Left colon (tissue), 2 donors: ENCODE measurements at regions not wholly inside any gene's neighbourhood (a gene's known extent, or its start where the extent isn't known, plus 50 kb on each side); places are given as distances from the start of the nearest gene placed in this dataset.

Source experiments
- ATAC-seq: fragments of 200-7000 bp; cut with Tn5 transposase; one replicate; pipeline ENCODE4 v1.9.1; 2020; ENCODE audit warnings: mild to moderate bottlenecking, moderate library complexity
- DNase-seq, 2 donors: peaks; one replicate each; pipeline ENCODE4 v3.0.0-alpha.2; 2020
- intact Hi-C, 2 donors: fragments of 100-400 bp; cut with DNase I in 1 of 2; cut with micrococcal nuclease in 1 of 2; formaldehyde crosslinking; loops; one replicate each; pipeline versions ENCODE4 v1.11.2 to v1.14.0; 2022; cut with DNase I, micrococcal nuclease
- donor health status: DM: no; HTN: no; CAD: no.
- donor health status: DM: yes; HTN: yes; CAD: no.

GRCh38 chr11:95506777-95507176 is 275.8 kb upstream of the SESN3 start:
- ATAC-seq (no peak), DNase-seq (no peak)
- intact Hi-C loops = no loop called here

DNA sequence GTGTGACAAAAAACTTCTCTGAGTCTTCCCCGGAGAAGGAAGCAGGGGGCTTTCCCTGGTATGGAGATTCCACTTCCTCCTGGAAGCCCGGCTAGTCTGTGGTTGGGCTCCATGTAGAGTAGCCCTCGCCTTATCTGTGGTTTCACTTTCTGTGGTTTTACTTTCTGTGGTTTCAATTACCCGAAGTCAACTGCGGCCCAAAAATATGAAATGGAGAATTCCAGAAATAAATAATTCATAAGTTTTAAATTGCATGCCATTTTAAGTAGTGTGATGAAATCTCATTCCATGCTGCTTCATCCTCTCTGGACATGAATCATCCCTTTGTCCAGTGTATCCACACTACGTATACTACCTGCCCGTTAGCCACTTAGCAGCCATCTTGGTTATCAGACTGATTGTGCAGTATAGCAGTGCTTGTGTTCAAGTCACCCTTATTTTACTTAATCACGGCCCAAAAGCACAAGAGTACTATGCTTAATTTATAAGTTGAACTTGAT is 275.0 kb upstream of the SESN3 start:
- DNase-seq = no peak
- intact Hi-C loops = no loop called here
- ATAC-seq = no peak

DNA sequence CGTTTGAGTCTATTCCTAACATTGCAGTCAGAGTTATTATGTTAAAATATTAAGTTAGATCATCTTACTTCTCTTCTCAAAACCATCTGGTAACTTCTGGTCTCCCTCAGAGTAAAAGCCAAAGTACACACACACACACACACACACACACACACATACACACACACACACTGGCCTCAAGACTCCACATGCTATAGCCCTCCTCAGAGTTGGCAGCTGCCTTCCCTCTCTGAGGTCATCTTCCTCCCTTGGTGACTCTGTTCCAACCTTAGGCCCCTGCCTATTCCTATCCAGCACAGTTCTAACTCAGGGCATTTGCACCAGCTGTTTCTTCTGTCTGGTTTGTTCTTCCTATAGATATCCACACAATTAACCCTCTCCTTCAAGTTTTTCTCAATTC is 272.0 kb upstream of the SESN3 start:
- DNase-seq (no peak), ATAC-seq (no peak)
- intact Hi-C loops = no loop called here

DNA sequence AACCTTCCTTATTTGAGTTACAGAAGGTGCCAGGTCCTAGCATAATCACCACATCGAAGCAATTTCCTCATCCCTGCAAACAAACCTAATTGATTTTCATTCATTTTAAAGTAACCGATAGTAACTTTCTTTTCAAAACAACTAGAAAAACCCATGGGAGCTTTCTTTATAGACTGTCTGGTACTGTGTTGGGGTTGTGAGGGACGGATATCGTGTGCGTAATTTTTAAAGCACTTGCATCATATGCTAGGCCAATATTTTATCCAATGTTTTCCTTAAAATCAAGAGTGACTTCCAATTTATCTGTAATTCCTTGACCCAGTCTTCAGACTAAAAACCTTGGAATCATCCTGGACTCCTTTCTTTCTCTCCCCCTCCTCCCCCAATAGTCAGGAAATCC is 271.5 kb upstream of the SESN3 start:
- ATAC-seq = no peak
- intact Hi-C loops = no loop called here
- DNase-seq = no peak

- no peak for DNase-seq
- intact Hi-C loops = no loop called here
Measured at GRCh38 chr11:95501761-95502266, 270.8 kb upstream of the SESN3 start.

GRCh38 chr11:95500466-95500865 is 269.5 kb upstream of the SESN3 start:
- ATAC-seq = no peak
- DNase-seq = no peak
- intact Hi-C loops = no loop called here

More at GRCh38 chr11:95501761-95502266, 270.8 kb upstream of the SESN3 start:
- no peak for ATAC-seq

DNA sequence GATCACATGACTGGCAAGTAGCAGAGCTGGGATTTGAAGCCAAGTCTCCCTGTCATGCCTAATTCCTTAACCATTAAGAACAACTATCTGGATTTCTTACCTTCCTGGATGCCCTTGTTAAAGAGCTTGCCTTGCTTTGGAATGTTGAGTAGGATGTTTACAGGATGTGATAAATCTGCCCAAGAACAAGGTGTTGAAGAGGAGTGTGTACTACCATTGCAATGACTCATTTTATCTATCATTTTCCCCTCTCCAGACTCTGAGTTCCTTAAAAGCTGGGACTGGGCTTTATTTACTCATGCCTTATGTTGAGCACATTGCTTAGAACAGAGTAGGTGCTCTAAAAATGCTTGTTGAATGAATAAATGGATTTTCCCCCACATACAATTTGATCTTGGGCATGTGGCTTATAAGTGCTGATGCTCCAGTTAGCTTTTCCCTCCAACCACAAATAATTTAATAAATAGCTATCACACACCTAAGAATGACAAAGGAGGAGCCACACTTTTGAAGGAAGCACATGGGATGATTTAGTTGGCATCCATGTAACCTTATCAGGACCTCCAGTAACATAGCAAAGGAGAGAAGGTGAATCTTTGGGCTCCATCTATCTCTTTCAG is 268.6 kb upstream of the SESN3 start:
- DNase-seq (no peak), ATAC-seq (no peak)
- intact Hi-C loops = no loop called here

- intact Hi-C loops = no loop called here
- DNase-seq (no peak), ATAC-seq (no peak)
Measured at GRCh38 chr11:95498722-95499425, 267.9 kb upstream of the SESN3 start.

DNA sequence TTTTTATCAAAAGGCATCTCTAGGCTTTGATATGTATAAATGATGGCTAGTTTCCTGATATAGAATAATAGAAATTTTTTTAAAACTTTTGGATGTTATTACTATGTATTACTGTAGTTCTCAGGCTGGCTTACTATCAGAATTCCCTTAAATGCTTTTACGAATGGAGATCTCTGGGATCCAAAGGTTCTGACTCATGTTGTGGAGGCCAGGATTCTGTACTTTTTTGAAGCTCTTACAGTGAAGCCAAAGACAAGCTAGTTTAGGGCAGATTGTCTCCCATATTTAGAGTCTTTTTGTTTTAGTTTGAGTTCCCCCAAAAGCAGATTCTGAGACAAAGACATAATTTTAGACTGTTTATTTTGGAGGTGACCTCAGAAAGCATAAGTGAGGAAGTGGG is 265.9 kb upstream of the SESN3 start:
- intact Hi-C loops = no loop called here
- ATAC-seq = no peak
- no peak for DNase-seq

GRCh38 chr11:95495706-95496105 is 264.7 kb upstream of the SESN3 start:
- DNase-seq (no peak), ATAC-seq (no peak)
- intact Hi-C loops = no loop called here

DNA sequence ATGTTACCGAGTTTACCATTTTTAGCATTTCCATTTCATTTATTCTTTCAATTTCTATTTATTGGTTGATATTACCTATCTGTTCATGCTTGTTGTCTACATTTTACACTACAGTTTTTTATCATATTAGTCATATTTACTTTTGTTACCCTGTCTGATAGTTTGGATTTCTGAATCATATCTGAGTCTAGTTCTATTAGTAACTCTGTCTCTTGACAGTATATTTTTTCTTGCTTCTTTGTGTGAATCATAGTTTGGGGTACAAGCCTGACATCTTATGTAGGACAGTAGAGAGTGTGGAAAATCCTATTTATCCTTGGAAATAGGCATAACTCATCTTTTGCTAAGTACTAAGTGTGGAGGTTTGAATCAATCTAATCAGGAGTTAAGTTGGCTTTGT is 263.9 kb upstream of the SESN3 start:
- ATAC-seq = no peak
- intact Hi-C loops = no loop called here

GRCh38 chr11:95494167-95494566 is 263.2 kb upstream of the SESN3 start:
- intact Hi-C loops = no loop called here
- DNase-seq (no peak), ATAC-seq (no peak)

More for the DNA sequence above, 263.9 kb upstream of the SESN3 start:
- DNase-seq = no peak

DNA sequence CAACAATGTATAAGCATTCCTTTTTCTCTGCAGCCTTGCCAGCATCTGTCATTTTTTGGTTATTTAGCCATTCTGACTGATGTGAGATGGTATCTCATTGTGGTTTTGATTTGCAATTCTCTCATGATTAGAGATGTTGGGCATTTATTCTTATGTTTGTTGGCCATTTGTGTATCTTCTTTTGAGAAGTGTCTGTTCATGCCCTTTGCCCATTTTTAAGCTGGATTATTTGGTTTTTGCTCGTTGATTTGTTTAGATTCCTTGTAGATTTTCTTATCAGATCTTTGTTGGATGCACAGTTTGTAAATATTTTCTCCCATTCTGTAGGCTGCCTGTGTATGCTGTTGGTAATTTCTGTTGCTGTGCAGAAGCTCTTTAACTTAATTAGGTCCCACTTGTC is 259.6 kb upstream of the SESN3 start:
- ATAC-seq = no peak
- intact Hi-C loops = no loop called here

DNA sequence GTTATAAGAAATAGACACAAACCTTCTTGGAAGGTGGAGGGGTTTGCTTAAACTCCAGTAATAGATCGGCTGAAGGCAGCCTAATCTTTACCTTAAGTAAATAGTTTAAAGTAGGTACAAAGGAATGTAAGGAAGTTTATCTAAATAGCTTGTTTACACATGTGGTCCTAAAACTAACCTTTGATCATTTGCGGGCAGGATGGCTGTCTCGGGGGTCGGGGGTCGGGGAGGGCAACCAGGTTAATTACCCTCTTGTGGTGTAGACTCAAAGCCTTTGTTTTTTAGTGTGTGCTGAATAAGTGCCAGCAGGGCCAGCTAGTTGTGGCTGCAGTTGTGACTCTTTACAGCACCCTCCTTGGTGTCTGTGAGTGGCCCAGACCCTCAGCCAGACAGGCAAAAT is 256.9 kb upstream of the SESN3 start:
- DNase-seq (no peak), ATAC-seq (no peak)
- intact Hi-C loops = no loop called here

More for the DNA sequence above, 259.6 kb upstream of the SESN3 start:
- no peak for DNase-seq

DNA sequence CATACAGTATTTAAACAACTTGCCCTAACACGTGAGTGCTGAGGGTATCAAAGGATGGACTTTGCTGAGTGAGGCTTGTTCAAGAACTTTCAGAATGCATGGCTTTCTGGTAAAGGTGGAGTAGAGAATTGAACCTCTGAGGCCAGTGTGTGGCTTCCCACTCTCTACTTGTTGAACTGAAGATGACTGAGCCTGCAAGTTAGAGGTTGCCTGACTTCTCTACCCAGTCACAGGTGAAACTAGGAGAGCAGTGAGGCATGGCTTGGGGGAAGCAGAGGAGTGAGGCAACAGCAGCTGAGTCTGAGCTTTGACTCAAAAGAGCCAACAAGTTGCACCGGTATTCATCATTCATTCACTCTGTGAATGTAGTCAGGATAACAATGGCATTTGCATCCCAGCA is 256.4 kb upstream of the SESN3 start:
- intact Hi-C loops = no loop called here
- no peak for ATAC-seq
- no peak for DNase-seq

GRCh38 chr11:95486979-95487378 is 256.0 kb upstream of the SESN3 start:
- DNase-seq (no peak), ATAC-seq (no peak)
- intact Hi-C loops = no loop called here

DNA sequence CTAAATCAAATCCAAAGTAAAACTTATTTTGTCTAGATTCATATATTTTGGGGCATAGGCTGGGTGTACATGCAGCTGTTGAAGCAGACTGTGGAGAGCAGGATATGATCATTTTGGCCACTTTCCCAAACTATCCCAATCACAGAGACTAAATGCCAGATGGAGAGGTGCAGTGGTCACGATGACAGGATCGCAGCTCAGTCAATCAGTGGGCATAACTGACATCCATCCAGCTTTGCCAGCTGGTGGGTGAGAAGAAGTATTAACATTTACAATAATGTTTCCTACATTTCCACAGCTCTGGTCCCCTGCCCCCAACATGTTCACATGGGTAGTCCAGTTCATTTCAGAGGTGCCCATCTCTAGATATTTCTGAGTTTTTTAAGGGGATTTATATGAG is 255.5 kb upstream of the SESN3 start:
- no peak for ATAC-seq
- no peak for DNase-seq
- intact Hi-C loops = no loop called here

DNA sequence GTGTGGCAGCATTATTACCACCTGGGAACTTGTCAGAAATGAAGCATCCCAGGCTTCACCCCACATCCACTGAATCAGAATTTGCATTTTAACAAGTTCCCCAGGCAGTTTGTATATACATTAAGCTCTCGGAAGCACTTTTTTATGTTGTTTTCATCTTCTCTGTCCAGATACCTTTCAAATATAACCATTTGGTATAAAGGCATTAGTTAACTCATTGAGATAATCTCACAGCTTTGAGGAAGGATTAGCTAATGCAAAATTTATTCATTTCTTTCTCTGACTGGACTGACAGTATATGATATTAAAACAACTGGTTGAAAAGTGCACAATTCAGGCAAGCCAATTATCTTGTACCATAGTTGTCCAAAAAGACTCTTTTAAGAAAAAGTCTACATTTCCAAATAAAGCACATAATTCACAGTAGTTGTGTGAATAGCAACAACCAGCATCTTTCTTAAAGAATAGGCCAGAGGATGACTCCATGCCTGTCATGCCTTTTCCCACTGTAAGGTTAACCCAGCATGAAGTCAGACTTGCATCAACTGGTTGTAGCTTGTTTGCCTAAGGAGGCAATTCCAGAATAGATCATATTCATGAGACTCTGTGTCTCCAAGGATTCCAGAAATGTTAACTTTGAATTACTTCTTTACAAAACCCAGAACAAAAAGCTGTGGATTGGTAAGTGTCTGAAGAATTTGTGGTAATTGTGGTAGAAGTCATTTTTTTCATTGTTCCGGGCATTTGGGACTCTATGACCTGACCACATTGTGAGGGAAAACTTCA is 254.3 kb upstream of the SESN3 start:
- ATAC-seq = no peak
- intact Hi-C loops = no loop called here
- no peak for DNase-seq

DNA sequence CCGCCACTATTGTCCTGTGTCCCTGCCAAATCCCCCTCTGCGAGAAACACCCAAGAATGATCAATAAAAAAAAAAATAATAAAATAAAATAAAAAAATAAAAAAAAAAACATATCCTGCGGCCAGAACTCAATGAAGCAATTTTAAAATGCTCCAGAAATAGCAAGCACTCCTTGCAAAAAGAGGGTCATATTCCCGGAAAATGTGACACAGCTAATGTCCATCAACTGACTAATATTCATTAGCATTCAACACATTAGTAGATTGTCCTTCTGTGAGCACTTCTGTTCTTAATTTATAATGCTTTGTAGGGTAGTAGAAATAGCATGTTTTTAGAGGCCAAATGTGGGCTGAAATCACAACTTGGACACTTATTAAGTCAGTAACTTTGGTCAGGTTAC is 252.3 kb upstream of the SESN3 start:
- intact Hi-C loops = no loop called here
- ATAC-seq = no peak

GRCh38 chr11:95478003-95478402 is 247.0 kb upstream of the SESN3 start:
- intact Hi-C loops = no loop called here

More for the DNA sequence above, 252.3 kb upstream of the SESN3 start:
- no peak for DNase-seq

More at GRCh38 chr11:95478003-95478402, 247.0 kb upstream of the SESN3 start:
- DNase-seq = no peak
- no peak for ATAC-seq
